CD14-positive monocyte (primary cell): ENCODE measurements at regions not wholly inside any gene's neighbourhood (a gene's known extent, or its start where the extent isn't known, plus 50 kb on each side); places are given as distances from the start of the nearest gene placed in this dataset.

Experiments
- DNase-seq, 3 donors: peaks; one replicate each; pipeline ENCODE4 v3.0.0-alpha.2; 2011 to 2022
- H2AFZ ChIP-seq: 2 replicates; pipeline ENCODE4 v1.6.0; 2012; ENCODE audit warnings: mild to moderate bottlenecking, low read depth, low read length, inconsistent platforms; ENCODE audit not compliant: insufficient read depth, poor library complexity, severe bottlenecking
- H3K27ac ChIP-seq, 2 donors: 1 replicate in 1 of 2; 2 replicates in 1 of 2; pipeline ENCODE4 v1.5.1; 2012 to 2013; ENCODE audit warnings: low read length in 2 of 2, control low read depth in 1 of 2, inconsistent platforms in 1 of 2, low read depth in 1 of 2, mild to moderate bottlenecking in 1 of 2
- H3K27me3 ChIP-seq, 2 donors: one replicate each; pipeline versions ENCODE4 v1.6.0 to v1.6.1; 2011 to 2013; ENCODE audit warnings: low read length in 2 of 2; ENCODE audit not compliant: control insufficient read depth in 2 of 2, insufficient read depth in 2 of 2
- H3K36me3 ChIP-seq, 2 donors: replicated peaks in 1 of 2; 1 replicate in 1 of 2; 2 replicates in 1 of 2; pipeline versions ENCODE4 v1.5.1 to v1.6.1; 2012 to 2013; ENCODE audit warnings: low read length in 2 of 2, control low read depth in 1 of 2, inconsistent platforms in 1 of 2, mild to moderate bottlenecking in 1 of 2; ENCODE audit not compliant: insufficient read depth in 2 of 2, control insufficient read depth in 1 of 2
- H3K4me1 ChIP-seq, 2 donors: 1 replicate in 1 of 2; 2 replicates in 1 of 2; pipeline versions ENCODE4 v1.5.1 to v1.6.1; 2012 to 2013; ENCODE audit warnings: low read length in 2 of 2, control low read depth in 1 of 2, inconsistent platforms in 1 of 2, mild to moderate bottlenecking in 1 of 2, moderate library complexity in 1 of 2; ENCODE audit not compliant: insufficient read depth in 2 of 2, control insufficient read depth in 1 of 2
- H3K4me2 ChIP-seq: replicated peaks from 2 replicates; pipeline ENCODE3; 2012; ENCODE audit warnings: low read length, moderate library complexity, mild to moderate bottlenecking; ENCODE audit not compliant: poor library complexity, severe bottlenecking; ENCODE audit errors: extremely low read depth
- H3K4me3 ChIP-seq, 3 experiments: fragments of 200-600 bp in 1 of 3; sonication (generic) in 1 of 3; replicated peaks in 1 of 3; 1 replicate in 2 of 3; 2 replicates in 1 of 3; pipeline ENCODE4 v1.5.1; 2011 to 2013; ENCODE audit warnings: low read length in 3 of 3, mild to moderate bottlenecking in 3 of 3, control low read depth in 2 of 3, low read depth in 2 of 3, inconsistent platforms in 1 of 3, moderate library complexity in 1 of 3
- H3K79me2 ChIP-seq: 2 replicates; pipeline ENCODE4 v1.6.0; 2012; ENCODE audit warnings: mild to moderate bottlenecking, control low read depth, inconsistent platforms, low read length, moderate library complexity; ENCODE audit not compliant: insufficient read depth
- H3K9ac ChIP-seq: 2 replicates; pipeline ENCODE4 v1.6.0; 2017; ENCODE audit warnings: low read length, mild to moderate bottlenecking; ENCODE audit not compliant: insufficient read depth, poor library complexity, severe bottlenecking
- H3K9me3 ChIP-seq, 2 donors: replicated peaks in 1 of 2; 1 replicate in 1 of 2; 2 replicates in 1 of 2; pipeline versions ENCODE4 v1.5.1 to v1.6.1; 2012 to 2013; ENCODE audit warnings: low read length in 2 of 2, control low read depth in 1 of 2; ENCODE audit not compliant: control insufficient read depth in 1 of 2, insufficient read depth in 1 of 2
- H4K20me1 ChIP-seq: 2 replicates; pipeline ENCODE4 v1.6.0; 2012; ENCODE audit warnings: mild to moderate bottlenecking, low read length, control low read depth, moderate library complexity; ENCODE audit not compliant: insufficient read depth
- H3K27ac Mint-ChIP-seq, 7 donors: one replicate each; pipeline ENCODE4 v1.8.0; 2020; ENCODE audit warnings: mild to moderate bottlenecking in 7 of 7, mixed read lengths in 7 of 7, moderate library complexity in 6 of 7, inconsistent platforms in 2 of 7
- H3K27me3 Mint-ChIP-seq, 3 donors: one replicate each; pipeline ENCODE4 v1.8.0; 2021 to 2022; ENCODE audit warnings: low read depth in 3 of 3, mild to moderate bottlenecking in 3 of 3, mixed read lengths in 3 of 3, moderate library complexity in 3 of 3, inconsistent platforms in 1 of 3
- H3K36me3 Mint-ChIP-seq, 2 donors: one replicate each; pipeline ENCODE4 v1.8.0; 2020; ENCODE audit warnings: mixed read lengths in 2 of 2, inconsistent platforms in 1 of 2, mild to moderate bottlenecking in 1 of 2
- H3K4me1 Mint-ChIP-seq: one replicate; pipeline ENCODE4 v1.8.0; 2020; ENCODE audit warnings: mild to moderate bottlenecking, mixed read lengths
- H3K4me3 Mint-ChIP-seq, 2 donors: one replicate each; pipeline ENCODE4 v1.8.0; 2020; ENCODE audit warnings: mild to moderate bottlenecking in 2 of 2, mixed read lengths in 2 of 2, moderate library complexity in 1 of 2
- H3K9me3 Mint-ChIP-seq, 7 donors: one replicate each; pipeline ENCODE4 v1.8.0; 2020 to 2022; ENCODE audit warnings: mixed read lengths in 7 of 7, mild to moderate bottlenecking in 6 of 7, moderate library complexity in 6 of 7, inconsistent platforms in 2 of 7
- CTCF ChIP-seq: fragments of 200-600 bp; IDR thresholded peaks from one replicate; pipeline ENCODE4 v1.8.0; 2022; ENCODE audit warnings: antibody characterized with exemption, mild to moderate bottlenecking
- WGBS: methylation state at CpG from one replicate; pipeline ENCODE4 v1.1.5; 2013; ENCODE audit warnings: missing lambda C conversion rate; ENCODE audit not compliant: insufficient coverage; 5-methylcytosine and 5-hydroxymethylcytosine counted together
- intact Hi-C, 2 donors: fragments of 100-400 bp; cut with micrococcal nuclease; formaldehyde crosslinking; loops; one replicate each; pipeline versions ENCODE4 v1.15.0 to v1.15.1; 2023

- Mint-ChIP-seq H3K4me3 (no peak overlapping the region), H3K9me3 (peaks cover 0 to 4% (median 0%) of the 10 kb centered on the region in 7 donors), H3K4me1 (no peaks in the 10 kb centered on the region), H3K27me3 (no peaks in the 10 kb centered on the region), H3K27ac (no peak overlapping the region), H3K36me3 (no peaks in the 10 kb centered on the region)
- TF ChIP-seq CTCF, result no peak
- no peaks in the 10 kb centered on the region for H3K27me3 ChIP-seq
- no CpG with 5 or more reads among the region's 1 CpG for WGBS
- no peaks in the 10 kb centered on the region for H3K36me3 ChIP-seq
- no peaks in the 10 kb centered on the region for H3K9me3 ChIP-seq
- no peak overlapping the region for H3K9ac ChIP-seq
- no peaks in the 10 kb centered on the region for H3K79me2 ChIP-seq
- no peak overlapping the region for H3K4me3 ChIP-seq
- no peak for DNase-seq
- intact Hi-C loops, result no loop called here
- H2AFZ ChIP-seq, result no peak overlapping the region
- no peak overlapping the region for H3K4me2 ChIP-seq
- H3K4me1 ChIP-seq, result no peaks in the 10 kb centered on the region
- no peaks in the 10 kb centered on the region for H4K20me1 ChIP-seq
- H3K27ac ChIP-seq, result no peak overlapping the region
These were observed 737.1 kb downstream of the FAT4 start for GRCh38 chr4:126051689-126052424.

- Histone ChIP-seq H3K27ac (no peak overlapping the region), H3K27me3 (no peaks in the 10 kb centered on the region), H3K36me3 (no peaks in the 10 kb centered on the region), H4K20me1 (no peaks in the 10 kb centered on the region), H2AFZ (no peak overlapping the region), H3K4me2 (no peak overlapping the region), H3K9me3 (peaks cover 0 to 2% of the 10 kb centered on the region in 2 donors), H3K79me2 (no peaks in the 10 kb centered on the region), H3K4me3 (no peak overlapping the region), H3K9ac (no peak overlapping the region), H3K4me1 (no peaks in the 10 kb centered on the region)
- no peak for TF ChIP-seq CTCF
- no peaks in the 10 kb centered on the region for H3K36me3 Mint-ChIP-seq
- H3K4me1 Mint-ChIP-seq, result no peaks in the 10 kb centered on the region
- no peak overlapping the region for H3K27ac Mint-ChIP-seq
- WGBS, result no CpG with 5 or more reads among the region's 2 CpGs
- H3K4me3 Mint-ChIP-seq, result no peak overlapping the region
- H3K9me3 Mint-ChIP-seq, result peaks cover 0 to 8% (median 2%) of the 10 kb centered on the region in 7 donors
- no peak for DNase-seq
- peaks cover 0 to 2% (median 1%) of the 10 kb centered on the region in 3 donors for H3K27me3 Mint-ChIP-seq
- intact Hi-C loops, result no loop called here
These were observed 741.4 kb downstream of the FAT4 start for GRCh38 chr4:126056116-126056650.
